Esophagus squamous epithelium (tissue), 4 donors: ENCODE measurements at regions not wholly inside any gene's neighbourhood (a gene's known extent, or its start where the extent isn't known, plus 50 kb on each side); places are given as distances from the start of the nearest gene placed in this dataset.

ENCODE experiments used
- POLR2A ChIP-seq, 4 donors: fragments of 450-650 bp; IDR thresholded peaks; one replicate each; pipeline ENCODE4 v1.6.1; 2017; ENCODE audit warnings: antibody characterized with exemption in 4 of 4, mild to moderate bottlenecking in 4 of 4, moderate library complexity in 3 of 4
- TF ChIP-seq, protein P1 (sequence below), 6 experiments: fragments of 450-650 bp in 4 of 6; fragments of 200-600 bp in 2 of 6; sonication (generic) in 2 of 6; IDR thresholded peaks; one replicate each; pipeline ENCODE4 v1.5.1; 2016 to 2019; ENCODE audit warnings: antibody characterized with exemption in 6 of 6, mild to moderate bottlenecking in 4 of 6, moderate library complexity in 4 of 6

DNA sequence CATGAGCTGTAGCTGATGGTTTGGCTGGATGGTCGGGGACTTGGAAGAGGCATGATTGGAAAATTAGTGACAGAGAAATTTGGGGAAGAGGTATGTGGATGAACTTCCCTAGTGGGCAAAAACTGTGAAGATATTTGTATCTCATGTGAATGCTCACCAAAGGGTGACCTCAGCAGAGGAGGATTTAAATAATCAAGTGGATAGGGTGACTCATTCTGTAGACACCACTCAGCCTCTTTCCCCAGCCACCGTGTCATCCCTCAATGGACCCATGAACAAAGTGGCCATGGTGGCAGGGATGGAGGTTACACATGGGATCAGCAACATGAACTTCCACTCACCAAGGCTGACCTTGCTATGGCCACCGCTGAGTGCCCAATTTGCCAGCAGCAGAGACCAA lies 60.8 kb upstream of the KRAS start:
- TF ChIP-seq POLR2A (IDR thresholded peaks at IDR 0.05): no peak
- TF ChIP-seq, protein P1, sequence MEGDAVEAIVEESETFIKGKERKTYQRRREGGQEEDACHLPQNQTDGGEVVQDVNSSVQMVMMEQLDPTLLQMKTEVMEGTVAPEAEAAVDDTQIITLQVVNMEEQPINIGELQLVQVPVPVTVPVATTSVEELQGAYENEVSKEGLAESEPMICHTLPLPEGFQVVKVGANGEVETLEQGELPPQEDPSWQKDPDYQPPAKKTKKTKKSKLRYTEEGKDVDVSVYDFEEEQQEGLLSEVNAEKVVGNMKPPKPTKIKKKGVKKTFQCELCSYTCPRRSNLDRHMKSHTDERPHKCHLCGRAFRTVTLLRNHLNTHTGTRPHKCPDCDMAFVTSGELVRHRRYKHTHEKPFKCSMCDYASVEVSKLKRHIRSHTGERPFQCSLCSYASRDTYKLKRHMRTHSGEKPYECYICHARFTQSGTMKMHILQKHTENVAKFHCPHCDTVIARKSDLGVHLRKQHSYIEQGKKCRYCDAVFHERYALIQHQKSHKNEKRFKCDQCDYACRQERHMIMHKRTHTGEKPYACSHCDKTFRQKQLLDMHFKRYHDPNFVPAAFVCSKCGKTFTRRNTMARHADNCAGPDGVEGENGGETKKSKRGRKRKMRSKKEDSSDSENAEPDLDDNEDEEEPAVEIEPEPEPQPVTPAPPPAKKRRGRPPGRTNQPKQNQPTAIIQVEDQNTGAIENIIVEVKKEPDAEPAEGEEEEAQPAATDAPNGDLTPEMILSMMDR (IDR thresholded peaks at IDR 0.05): no peak
